DND-41 (cell line): ENCODE measurements at regions not wholly inside any gene's neighbourhood (a gene's known extent, or its start where the extent isn't known, plus 50 kb on each side); places are given as distances from the start of the nearest gene placed in this dataset.

Experiments used
- ATAC-seq: fragments of 200-7000 bp; cut with Tn5 transposase; 3 replicates; pipeline ENCODE4 v1.9.1; 2021; ENCODE audit warnings: low read depth; ENCODE audit not compliant: insufficient read depth
- DNase-seq: peaks from one replicate; pipeline ENCODE4 v3.0.0-alpha.2; 2020
- H2AFZ ChIP-seq: 2 replicates; pipeline ENCODE4 v1.6.0; 2012; ENCODE audit warnings: low read depth, low read length
- H3K27ac ChIP-seq: 2 replicates; pipeline ENCODE4 v1.5.1; 2012; ENCODE audit warnings: low read length, inconsistent platforms
- H3K27me3 ChIP-seq: fragments of 200-600 bp; sonication (generic); 2 replicates; pipeline ENCODE4 v1.6.0; 2012; ENCODE audit warnings: low read length, mild to moderate bottlenecking, inconsistent platforms; ENCODE audit not compliant: insufficient read depth, poor library complexity
- H3K36me3 ChIP-seq: 2 replicates; pipeline ENCODE4 v1.5.1; 2012; ENCODE audit warnings: low read length, inconsistent platforms; ENCODE audit not compliant: insufficient read depth
- H3K4me1 ChIP-seq: 2 replicates; pipeline ENCODE4 v1.5.1; 2012; ENCODE audit warnings: mild to moderate bottlenecking, low read length; ENCODE audit not compliant: insufficient read depth
- H3K4me2 ChIP-seq: 2 replicates; pipeline ENCODE4 v1.6.0; 2012; ENCODE audit warnings: mild to moderate bottlenecking, moderate library complexity, low read length, inconsistent platforms; ENCODE audit not compliant: insufficient read depth
- H3K4me3 ChIP-seq, 2 experiments: fragments of 200-600 bp in 1 of 2; shearing (Covaris generic) in 1 of 2; 2 replicates each; pipeline ENCODE4 v1.5.1; 2012 to 2016; ENCODE audit warnings: inconsistent platforms in 2 of 2, low read length in 2 of 2, mild to moderate bottlenecking in 2 of 2, low read depth in 1 of 2, moderate library complexity in 1 of 2
- H3K79me2 ChIP-seq: 2 replicates; pipeline ENCODE4 v1.6.0; 2012; ENCODE audit warnings: low read length, inconsistent platforms; ENCODE audit not compliant: insufficient read depth
- H3K9ac ChIP-seq: 2 replicates; pipeline ENCODE4 v1.6.0; 2012; ENCODE audit warnings: low read depth, mild to moderate bottlenecking, inconsistent platforms, low read length, moderate library complexity
- H3K9me3 ChIP-seq: 2 replicates; pipeline ENCODE4 v1.5.1; 2012; ENCODE audit warnings: low read length, moderate library complexity, mild to moderate bottlenecking, inconsistent platforms; ENCODE audit not compliant: insufficient read depth, severe bottlenecking
- H4K20me1 ChIP-seq: 2 replicates; pipeline ENCODE4 v1.6.0; 2012; ENCODE audit warnings: low read length; ENCODE audit not compliant: insufficient read depth
- EZH2 ChIP-seq: IDR thresholded peaks from 3 replicates; pipeline ENCODE4 v1.6.1; 2012; ENCODE audit warnings: borderline replicate concordance, low read depth, mild to moderate bottlenecking, moderate library complexity, low read length, inconsistent platforms; ENCODE audit not compliant: severe bottlenecking
- TF ChIP-seq, protein P1 (sequence below): IDR thresholded peaks from 2 replicates; pipeline ENCODE4 v1.5.1; 2012; ENCODE audit warnings: borderline replicate concordance, low read length, moderate library complexity, mild to moderate bottlenecking; ENCODE audit not compliant: poor library complexity, severe bottlenecking; ENCODE audit errors: extremely low read depth

DNA sequence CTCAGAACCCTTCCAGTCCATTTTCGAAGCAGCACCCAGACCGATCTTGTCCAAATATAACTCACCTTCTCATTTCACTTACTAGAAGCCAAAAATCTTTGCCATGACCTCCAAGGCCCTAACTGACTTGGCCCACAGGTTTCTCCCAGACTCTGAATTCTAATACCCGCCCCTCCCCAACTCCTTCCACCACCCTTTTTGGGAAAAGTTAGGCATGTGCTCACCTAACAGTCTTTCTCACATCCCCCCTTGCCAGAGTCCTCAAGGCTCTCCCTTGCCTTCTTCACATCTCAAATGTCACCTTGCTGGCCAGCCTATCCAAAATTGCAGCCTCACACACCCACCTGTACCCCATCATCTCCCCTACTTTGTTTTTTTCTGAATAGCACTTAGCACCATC is 369.3 kb downstream of the NXPE2 start:
- Histone ChIP-seq H3K9ac (no peak overlapping the region), H3K4me1 (no peaks in the 10 kb centered on the region), H3K4me2 (no peak overlapping the region), H4K20me1 (no peaks in the 10 kb centered on the region), H3K27ac (no peak overlapping the region), H3K9me3 (no peaks in the 10 kb centered on the region), H3K27me3 (peaks cover 10% of the 10 kb centered on the region), H2AFZ (no peak overlapping the region), H3K36me3 (no peaks in the 10 kb centered on the region), H3K79me2 (no peaks in the 10 kb centered on the region), H3K4me3 (no peak overlapping the region)
- TF ChIP-seq, protein P1, sequence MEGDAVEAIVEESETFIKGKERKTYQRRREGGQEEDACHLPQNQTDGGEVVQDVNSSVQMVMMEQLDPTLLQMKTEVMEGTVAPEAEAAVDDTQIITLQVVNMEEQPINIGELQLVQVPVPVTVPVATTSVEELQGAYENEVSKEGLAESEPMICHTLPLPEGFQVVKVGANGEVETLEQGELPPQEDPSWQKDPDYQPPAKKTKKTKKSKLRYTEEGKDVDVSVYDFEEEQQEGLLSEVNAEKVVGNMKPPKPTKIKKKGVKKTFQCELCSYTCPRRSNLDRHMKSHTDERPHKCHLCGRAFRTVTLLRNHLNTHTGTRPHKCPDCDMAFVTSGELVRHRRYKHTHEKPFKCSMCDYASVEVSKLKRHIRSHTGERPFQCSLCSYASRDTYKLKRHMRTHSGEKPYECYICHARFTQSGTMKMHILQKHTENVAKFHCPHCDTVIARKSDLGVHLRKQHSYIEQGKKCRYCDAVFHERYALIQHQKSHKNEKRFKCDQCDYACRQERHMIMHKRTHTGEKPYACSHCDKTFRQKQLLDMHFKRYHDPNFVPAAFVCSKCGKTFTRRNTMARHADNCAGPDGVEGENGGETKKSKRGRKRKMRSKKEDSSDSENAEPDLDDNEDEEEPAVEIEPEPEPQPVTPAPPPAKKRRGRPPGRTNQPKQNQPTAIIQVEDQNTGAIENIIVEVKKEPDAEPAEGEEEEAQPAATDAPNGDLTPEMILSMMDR = no peak
- no peak for TF ChIP-seq EZH2
- ATAC-seq (no peak), DNase-seq (no peak)

DNA sequence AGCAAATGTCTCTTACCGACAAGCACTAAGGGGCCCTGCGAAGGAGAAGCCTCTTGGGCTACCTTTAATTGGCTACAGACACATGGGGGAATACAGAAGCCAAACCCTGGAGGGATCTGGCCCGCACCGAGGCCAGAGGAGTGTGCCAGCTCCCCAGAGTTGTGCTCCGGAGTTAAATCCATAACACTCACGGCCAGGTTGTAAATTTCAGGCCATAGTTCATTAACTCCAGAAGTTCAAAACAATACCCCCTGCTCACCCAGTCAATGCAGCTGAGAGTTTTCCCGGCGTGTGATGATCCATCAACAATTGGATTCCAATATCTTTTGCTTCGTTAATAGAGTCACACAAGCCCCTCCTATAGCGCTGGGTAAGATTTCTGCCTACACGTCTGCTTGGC is 371.5 kb downstream of the NXPE2 start:
- peaks cover 2% of the 10 kb centered on the region for H3K27me3 ChIP-seq
- no peak for DNase-seq
- TF ChIP-seq EZH2 = no peak
- TF ChIP-seq, protein P1 = no peak

DNA sequence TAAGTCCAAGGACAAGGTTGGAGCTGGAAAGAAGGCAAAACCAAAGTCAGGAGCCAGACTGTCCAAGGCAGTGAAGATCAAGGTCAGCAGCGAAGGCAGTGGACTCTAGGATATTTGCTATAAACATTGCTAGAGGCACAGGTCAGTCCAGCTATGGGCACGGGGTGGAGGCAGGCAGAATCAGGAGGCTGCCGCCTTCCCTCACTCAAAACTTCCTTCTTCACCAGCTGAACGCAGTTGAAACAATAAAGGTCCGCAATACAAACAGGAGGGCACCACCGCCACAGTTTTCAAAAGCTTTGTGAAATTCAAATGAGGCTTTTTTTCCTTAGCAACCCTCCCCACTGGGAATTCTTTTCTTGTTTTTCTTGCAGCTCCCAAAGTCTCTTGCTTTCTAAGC is 372.4 kb downstream of the NXPE2 start:
- ATAC-seq (no peak), DNase-seq (no peak)
- Histone ChIP-seq H3K4me2 (no peak overlapping the region), H3K27me3 (no peaks in the 10 kb centered on the region), H3K9ac (no peak overlapping the region), H3K79me2 (no peaks in the 10 kb centered on the region), H3K4me1 (no peaks in the 10 kb centered on the region), H3K4me3 (no peak overlapping the region), H3K36me3 (no peaks in the 10 kb centered on the region), H3K27ac (no peak overlapping the region), H4K20me1 (no peaks in the 10 kb centered on the region), H3K9me3 (no peaks in the 10 kb centered on the region), H2AFZ (no peak overlapping the region)
- TF ChIP-seq EZH2 = no peak
- TF ChIP-seq, protein P1 = no peak

More for the DNA sequence above, 371.5 kb downstream of the NXPE2 start:
- H3K4me2 ChIP-seq = no peak overlapping the region
- H3K9ac ChIP-seq = no peak overlapping the region
- H4K20me1 ChIP-seq = no peaks in the 10 kb centered on the region
- H2AFZ ChIP-seq = no peak overlapping the region
- H3K79me2 ChIP-seq = no peaks in the 10 kb centered on the region
- H3K9me3 ChIP-seq = no peaks in the 10 kb centered on the region
- H3K4me1 ChIP-seq = no peaks in the 10 kb centered on the region
- H3K27ac ChIP-seq = no peak overlapping the region
- H3K4me3 ChIP-seq = no peak overlapping the region
- no peaks in the 10 kb centered on the region for H3K36me3 ChIP-seq
- no peak for ATAC-seq

- ATAC-seq = no peak
- no peak for TF ChIP-seq EZH2
- TF ChIP-seq, protein P1 = no peak
These were observed 373.7 kb downstream of the NXPE2 start for GRCh38 chr11:115051938-115052590.

More at GRCh38 chr11:115051938-115052590, 373.7 kb downstream of the NXPE2 start:
- no peaks in the 10 kb centered on the region for H3K4me1 ChIP-seq
- H3K27me3 ChIP-seq = no peaks in the 10 kb centered on the region
- no peak overlapping the region for H2AFZ ChIP-seq
- no peak for DNase-seq
- H3K4me3 ChIP-seq = no peak overlapping the region
- H3K36me3 ChIP-seq = no peaks in the 10 kb centered on the region
- no peak overlapping the region for H3K27ac ChIP-seq
- no peak overlapping the region for H3K4me2 ChIP-seq
- no peaks in the 10 kb centered on the region for H4K20me1 ChIP-seq
- H3K79me2 ChIP-seq = no peaks in the 10 kb centered on the region
- peaks cover 4% of the 10 kb centered on the region for H3K9me3 ChIP-seq
- H3K9ac ChIP-seq = no peak overlapping the region
